A172 (cell line): ENCODE measurements at regions not wholly inside any gene's neighbourhood (a gene's known extent, or its start where the extent isn't known, plus 50 kb on each side); places are given as distances from the start of the nearest gene placed in this dataset.
"Not testable (repeated sequence)": the region's sequence is repeated elsewhere in the genome, so short reads cannot be mapped to it uniquely, and the experiment has no call there.

ENCODE experiments used
- DNase-seq: peaks from one replicate; pipeline ENCODE4 v3.0.0-alpha.2; 2015; ENCODE audit warnings: low spot score

- no peak for DNase-seq
Observed at GRCh38 chr15:58297639-58298038, 134.2 kb upstream of the LIPC start.

- DNase-seq = no peak
Observed at GRCh38 chr15:58298879-58299850, 132.6 kb upstream of the LIPC start.

GRCh38 chr15:58302832-58303231, 129.0 kb upstream of the LIPC start:
- no peak for DNase-seq

- DNase-seq = no peak
Observed at GRCh38 chr15:58303236-58303635, 128.6 kb upstream of the LIPC start.

GRCh38 chr15:58306591-58307312, 125.0 kb upstream of the LIPC start:
- DNase-seq = no peak

- DNase-seq = peak; percentile 14
Observed at GRCh38 chr15:58307313-58307961, 124.4 kb upstream of the LIPC start.

- no peak for DNase-seq
Observed at GRCh38 chr15:58308742-58309355, 122.9 kb upstream of the LIPC start.

GRCh38 chr15:58309963-58310928, 121.5 kb upstream of the LIPC start:
- no peak for DNase-seq

GRCh38 chr15:58311556-58311955, 120.2 kb upstream of the LIPC start:
- no peak for DNase-seq

GRCh38 chr15:58312031-58312430, 119.8 kb upstream of the LIPC start:
- no peak for DNase-seq

- no peak for DNase-seq
Observed at GRCh38 chr15:58313304-58313703, 118.5 kb upstream of the LIPC start.

GRCh38 chr15:58313810-58314592, 117.8 kb upstream of the LIPC start:
- no peak for DNase-seq

- no peak for DNase-seq
Observed at GRCh38 chr15:58314593-58315216, 117.1 kb upstream of the LIPC start.

- DNase-seq = no peak
Observed at GRCh38 chr15:58318517-58318916, 113.3 kb upstream of the LIPC start.

GRCh38 chr15:58321034-58321433, 110.8 kb upstream of the LIPC start:
- DNase-seq = no peak

- DNase-seq = no peak
Observed at GRCh38 chr15:58322253-58322652, 109.5 kb upstream of the LIPC start.

- not testable (repeated sequence) for DNase-seq
Observed at GRCh38 chr15:58323321-58323720, 108.5 kb upstream of the LIPC start.

- DNase-seq = no peak
Observed at GRCh38 chr15:58324533-58324932, 107.3 kb upstream of the LIPC start.

GRCh38 chr15:58327958-58328357, 103.8 kb upstream of the LIPC start:
- no peak for DNase-seq
